Fibroblast of skin of left biceps (primary cell): ENCODE measurements at regions not wholly inside any gene's neighbourhood (a gene's known extent, or its start where the extent isn't known, plus 50 kb on each side); places are given as distances from the start of the nearest gene placed in this dataset.
"Not testable (repeated sequence)": the region's sequence is repeated elsewhere in the genome, so short reads cannot be mapped to it uniquely, and the experiment has no call there.

ENCODE experiments used
- DNase-seq, 2 experiments: peaks; one replicate each; pipeline ENCODE4 v3.0.0-alpha.2; 2013; ENCODE audit warnings: low read depth in 2 of 2

- no peak for DNase-seq
Measured at GRCh38 chr6:169144356-169144755, 109.3 kb downstream of the THBS2 start.

- no peak for DNase-seq
Measured at GRCh38 chr6:169142538-169142844, 111.2 kb downstream of the THBS2 start.

GRCh38 chr6:169141671-169142537 lies 111.7 kb downstream of the THBS2 start:
- DNase-seq, result no peak

- no peak for DNase-seq
Measured at GRCh38 chr6:169140986-169141495, 112.6 kb downstream of the THBS2 start.

- no peak for DNase-seq
Measured at GRCh38 chr6:169139179-169139971, 114.3 kb downstream of the THBS2 start.

GRCh38 chr6:169132352-169132940 lies 121.2 kb downstream of the THBS2 start:
- no peak for DNase-seq

- no peak for DNase-seq
Measured at GRCh38 chr6:169131390-169131789, 122.3 kb downstream of the THBS2 start.

- DNase-seq, result no peak
Measured at GRCh38 chr6:169130113-169130512, 123.5 kb downstream of the THBS2 start.

GRCh38 chr6:169121013-169121412 lies 132.6 kb downstream of the THBS2 start:
- no peak for DNase-seq

- no peak for DNase-seq
Measured at GRCh38 chr6:169119669-169120068, 134.0 kb downstream of the THBS2 start.

GRCh38 chr6:169118346-169118830 lies 135.3 kb downstream of the THBS2 start:
- no peak for DNase-seq

GRCh38 chr6:169117663-169118062 lies 136.0 kb downstream of the THBS2 start:
- DNase-seq, result no peak

GRCh38 chr6:169115632-169116031 lies 138.0 kb downstream of the THBS2 start:
- no peak for DNase-seq

- DNase-seq, result not testable (repeated sequence)
Measured at GRCh38 chr6:169114632-169115031, 139.0 kb downstream of the THBS2 start.

- no peak for DNase-seq
Measured at GRCh38 chr6:169112483-169113320, 140.9 kb downstream of the THBS2 start.

- no peak for DNase-seq
Measured at GRCh38 chr6:169111203-169111602, 142.4 kb downstream of the THBS2 start.

- no peak for DNase-seq
Measured at GRCh38 chr6:169109411-169110220, 144.0 kb downstream of the THBS2 start.

- no peak for DNase-seq
Measured at GRCh38 chr6:169108753-169109152, 144.9 kb downstream of the THBS2 start.

- no peak for DNase-seq
Measured at GRCh38 chr6:169106176-169106575, 147.5 kb downstream of the THBS2 start.

- no peak for DNase-seq
Measured at GRCh38 chr6:169101981-169102380, 151.7 kb downstream of the THBS2 start.
